Right kidney (tissue), 1 donor: ENCODE measurements at regions not wholly inside any gene's neighbourhood (a gene's known extent, or its start where the extent isn't known, plus 50 kb on each side); places are given as distances from the start of the nearest gene placed in this dataset.

Experiments
- DNase-seq: peaks from one replicate; pipeline ENCODE4 v3.0.0-alpha.2; 2016

DNA sequence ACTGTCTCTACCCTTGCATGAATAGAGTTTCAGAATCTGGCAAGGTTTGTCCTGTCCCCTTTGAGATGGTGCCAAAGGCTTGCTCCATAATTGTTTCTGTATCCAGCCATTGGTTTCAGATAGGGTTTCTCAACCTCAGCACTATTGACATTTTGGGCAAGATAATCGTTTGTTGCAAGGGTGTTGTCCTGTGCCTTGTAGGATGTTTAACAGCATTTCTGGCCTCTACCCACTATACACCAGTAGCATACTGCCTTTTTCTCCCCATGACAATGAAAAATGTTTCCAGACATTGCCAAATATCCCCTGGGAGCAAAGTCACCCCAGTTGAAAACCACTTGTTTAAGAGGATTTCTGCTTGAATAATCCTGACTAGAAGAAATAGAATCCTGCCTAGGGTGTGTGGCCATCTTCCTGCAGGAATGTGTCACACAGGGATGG, 126.8 kb downstream of the CDC42EP3 start:
- DNase-seq = no peak

DNA sequence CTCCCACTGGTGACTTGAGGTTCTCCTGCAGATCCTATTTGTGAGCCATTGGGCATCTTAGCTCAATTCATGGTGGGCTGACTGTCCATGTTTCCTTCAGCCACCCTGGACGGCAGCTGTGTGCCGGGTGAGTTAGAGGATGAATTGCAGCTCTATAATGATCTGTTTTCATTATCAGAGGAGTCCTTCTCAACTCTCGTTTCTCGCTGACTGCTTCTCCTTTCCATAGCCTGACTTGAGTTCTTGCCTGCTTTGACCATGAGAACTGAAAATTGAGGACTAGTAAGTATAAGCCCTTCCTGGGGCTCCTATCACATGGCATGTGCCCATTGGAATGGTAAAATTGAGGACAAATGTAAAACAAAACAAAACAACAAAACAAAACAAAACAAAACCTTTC, 121.8 kb downstream of the CDC42EP3 start:
- DNase-seq = no peak

GRCh38 chr2:37550190-37550589, 121.3 kb downstream of the CDC42EP3 start:
- DNase-seq = no peak

DNA sequence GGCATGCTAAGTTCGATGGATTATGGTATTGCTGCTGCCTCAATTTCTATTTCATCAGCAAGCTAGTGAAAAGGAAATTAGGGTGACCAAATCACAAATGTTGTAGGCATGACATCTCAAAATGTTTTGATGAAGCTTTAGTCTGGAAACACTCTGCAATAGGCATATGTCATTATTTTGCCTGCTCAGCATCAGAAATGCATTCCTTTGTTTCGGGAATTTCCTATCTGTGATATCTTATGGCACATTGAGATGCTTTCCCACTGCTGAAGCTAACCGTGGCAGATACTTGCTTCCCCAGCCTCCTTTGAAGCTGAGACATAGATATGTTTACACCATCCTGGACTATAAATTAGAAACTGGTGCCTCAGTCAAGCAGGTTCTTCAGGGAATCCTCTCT, 119.7 kb downstream of the CDC42EP3 start:
- no peak for DNase-seq

GRCh38 chr2:37552339-37552738, 119.1 kb downstream of the CDC42EP3 start:
- DNase-seq = no peak

- DNase-seq = no peak
Measured at GRCh38 chr2:37553411-37554154, 117.9 kb downstream of the CDC42EP3 start.

DNA sequence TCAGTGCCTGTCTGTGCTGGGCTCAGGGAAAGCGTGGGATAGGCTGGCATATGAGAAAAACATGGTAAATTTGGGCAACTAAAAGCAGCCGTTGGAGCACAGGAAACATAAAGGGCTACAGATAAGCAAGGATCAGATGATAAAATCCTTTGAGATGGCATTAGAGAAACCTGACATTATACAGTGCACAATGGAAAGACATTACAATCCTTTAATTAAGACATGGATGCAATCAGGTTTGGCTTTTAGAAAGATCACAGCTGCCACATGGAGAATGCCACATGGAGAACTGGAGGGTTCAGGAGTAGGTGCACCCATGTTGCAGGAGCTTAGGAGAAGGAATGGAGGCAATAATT, 117.3 kb downstream of the CDC42EP3 start:
- DNase-seq = no peak

DNA sequence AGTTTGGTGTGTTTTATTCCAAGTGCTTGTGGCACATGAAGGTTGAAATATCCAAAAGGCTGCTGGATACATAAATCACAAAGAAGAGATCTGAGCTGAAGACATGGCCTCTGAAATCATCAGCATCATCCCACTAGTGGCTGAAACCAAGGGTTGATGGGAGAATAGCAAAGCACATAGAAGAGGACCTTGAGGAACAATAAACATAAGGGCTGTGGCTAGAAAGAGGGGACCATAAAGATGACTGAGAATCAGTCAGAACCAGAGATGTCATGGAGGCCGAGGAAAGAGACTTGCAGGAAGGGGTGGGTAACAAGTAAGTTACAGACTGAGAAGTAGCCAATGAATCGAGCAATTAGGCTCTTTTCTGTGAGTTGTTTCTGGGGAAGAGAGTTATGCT, 116.8 kb downstream of the CDC42EP3 start:
- DNase-seq = no peak

DNA sequence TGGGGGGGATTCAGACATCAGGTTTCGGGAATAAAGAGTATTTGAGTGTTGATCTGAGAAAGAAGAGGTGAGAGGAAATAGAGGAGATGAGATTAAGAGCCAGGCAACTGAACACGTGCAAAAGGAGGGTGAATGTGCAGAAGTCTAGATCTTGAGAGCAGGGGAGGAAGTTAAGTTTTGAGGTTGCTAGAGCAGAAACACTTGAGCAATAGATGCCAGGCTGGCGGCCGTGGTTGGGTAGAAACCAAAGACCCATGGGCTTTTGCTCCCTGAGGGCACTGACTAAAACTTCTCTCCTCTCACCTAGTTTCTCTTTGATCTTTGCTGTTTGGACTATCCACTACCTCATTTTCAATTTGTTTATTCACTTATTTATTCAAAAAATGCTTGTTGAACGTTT, 116.0 kb downstream of the CDC42EP3 start:
- DNase-seq = no peak

DNA sequence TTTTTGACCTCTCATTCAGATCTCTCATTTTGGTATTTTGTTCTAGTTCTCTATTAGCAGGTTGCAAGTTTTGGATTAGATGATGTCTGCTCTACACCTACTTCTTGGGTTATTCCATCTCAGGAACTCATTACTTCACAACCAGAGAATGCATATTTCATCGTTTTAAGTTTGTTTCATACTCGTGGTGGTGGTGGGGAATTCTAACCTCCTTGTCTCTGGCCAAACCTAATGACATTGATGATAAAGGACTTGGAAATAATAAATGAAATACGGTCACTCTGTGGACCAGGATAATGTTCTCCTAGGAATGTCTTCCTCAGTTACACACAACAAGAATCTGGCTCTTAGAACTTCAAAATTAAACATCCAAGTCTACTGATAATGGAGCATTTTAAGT, 115.2 kb downstream of the CDC42EP3 start:
- no peak for DNase-seq

GRCh38 chr2:37558623-37559022, 112.8 kb downstream of the CDC42EP3 start:
- no peak for DNase-seq

GRCh38 chr2:37560241-37560848, 111.1 kb downstream of the CDC42EP3 start:
- DNase-seq = no peak

GRCh38 chr2:37560863-37561614, 110.4 kb downstream of the CDC42EP3 start:
- DNase-seq = no peak

DNA sequence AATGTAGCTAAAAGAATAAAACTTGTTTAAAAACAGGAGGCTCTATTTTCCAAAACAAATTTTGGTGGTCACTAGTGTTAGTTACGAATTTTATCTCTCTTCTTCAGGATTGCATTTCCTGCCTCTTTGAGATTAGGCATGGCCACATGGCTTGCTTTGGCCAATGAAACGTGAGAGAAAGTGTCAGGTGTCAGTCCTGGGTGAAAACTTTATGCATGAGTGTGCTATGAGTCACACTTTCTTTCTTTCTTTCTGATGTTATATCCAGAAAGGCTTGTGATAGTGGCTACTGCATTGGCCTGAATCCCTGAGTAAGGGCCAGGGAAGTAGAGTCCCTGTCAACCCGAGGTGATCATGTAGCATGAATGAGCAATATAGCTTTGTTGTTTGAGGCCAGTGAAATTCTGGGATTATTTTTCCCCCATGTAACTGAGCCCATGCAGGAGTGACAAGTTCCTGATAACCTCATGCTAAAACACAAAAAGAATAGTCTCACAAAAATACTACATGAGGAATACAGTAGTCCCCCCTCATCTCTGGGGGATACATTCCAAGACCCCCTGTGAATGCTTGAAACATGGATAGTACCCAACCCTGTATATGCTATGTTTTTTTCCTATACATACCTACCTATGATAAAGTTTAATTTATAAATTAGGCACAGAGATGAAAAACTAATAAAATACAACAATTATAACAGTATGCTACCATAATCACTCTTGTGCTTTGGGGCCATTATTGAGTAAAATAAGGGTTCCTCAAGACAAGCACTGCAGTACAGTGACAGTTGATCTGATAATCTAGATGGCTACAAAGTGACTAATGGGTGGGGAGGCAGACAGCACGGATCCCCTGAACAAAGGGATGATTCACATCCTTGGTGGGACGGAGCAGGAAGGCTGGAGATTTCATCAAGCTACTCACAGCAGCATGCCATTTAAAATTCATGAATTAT, 109.5 kb downstream of the CDC42EP3 start:
- DNase-seq = no peak

- DNase-seq = no peak
Measured at GRCh38 chr2:37563375-37564015, 107.9 kb downstream of the CDC42EP3 start.

GRCh38 chr2:37564356-37564755, 107.1 kb downstream of the CDC42EP3 start:
- no peak for DNase-seq

DNA sequence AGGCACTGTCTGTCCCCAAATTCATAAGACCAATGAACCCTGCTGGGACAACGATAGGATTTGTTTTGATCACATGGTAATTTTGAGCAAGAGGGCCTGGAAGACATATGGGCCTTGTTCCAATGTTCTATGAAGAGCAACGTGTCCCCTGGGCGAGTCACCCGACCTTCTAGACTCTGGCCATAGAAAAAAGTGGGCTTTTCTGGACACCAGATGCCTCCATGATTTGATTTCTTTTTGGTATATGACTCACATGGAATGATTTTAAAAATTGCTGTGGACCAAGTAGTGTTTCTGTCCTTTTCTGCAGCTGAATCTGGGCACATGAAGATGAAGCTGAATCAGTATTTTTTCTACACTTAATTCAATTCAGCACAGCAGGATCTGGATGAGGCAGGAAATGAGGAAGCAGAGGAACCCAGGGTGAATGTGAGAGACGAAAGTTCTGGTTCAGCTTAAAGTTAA, 104.9 kb downstream of the CDC42EP3 start:
- DNase-seq = no peak

DNA sequence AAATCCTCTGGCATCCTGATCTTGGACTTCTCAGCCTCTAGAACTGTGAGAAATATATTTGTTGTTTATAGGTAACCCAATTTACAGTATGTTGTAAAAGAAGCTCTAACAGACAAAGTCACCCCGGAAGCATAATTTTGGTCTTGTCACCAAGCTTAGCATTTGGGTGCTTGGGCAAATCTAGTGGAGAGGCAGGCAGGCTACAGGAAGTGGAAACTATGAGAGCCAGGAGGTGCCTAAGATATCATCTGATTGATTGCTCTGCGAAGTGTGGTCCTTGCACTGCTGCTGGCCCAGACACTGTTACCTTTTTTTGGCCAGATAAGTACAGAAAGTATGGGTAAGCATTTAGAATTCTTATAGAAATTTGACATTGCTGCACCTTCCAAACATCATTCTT, 102.9 kb downstream of the CDC42EP3 start:
- DNase-seq = no peak

DNA sequence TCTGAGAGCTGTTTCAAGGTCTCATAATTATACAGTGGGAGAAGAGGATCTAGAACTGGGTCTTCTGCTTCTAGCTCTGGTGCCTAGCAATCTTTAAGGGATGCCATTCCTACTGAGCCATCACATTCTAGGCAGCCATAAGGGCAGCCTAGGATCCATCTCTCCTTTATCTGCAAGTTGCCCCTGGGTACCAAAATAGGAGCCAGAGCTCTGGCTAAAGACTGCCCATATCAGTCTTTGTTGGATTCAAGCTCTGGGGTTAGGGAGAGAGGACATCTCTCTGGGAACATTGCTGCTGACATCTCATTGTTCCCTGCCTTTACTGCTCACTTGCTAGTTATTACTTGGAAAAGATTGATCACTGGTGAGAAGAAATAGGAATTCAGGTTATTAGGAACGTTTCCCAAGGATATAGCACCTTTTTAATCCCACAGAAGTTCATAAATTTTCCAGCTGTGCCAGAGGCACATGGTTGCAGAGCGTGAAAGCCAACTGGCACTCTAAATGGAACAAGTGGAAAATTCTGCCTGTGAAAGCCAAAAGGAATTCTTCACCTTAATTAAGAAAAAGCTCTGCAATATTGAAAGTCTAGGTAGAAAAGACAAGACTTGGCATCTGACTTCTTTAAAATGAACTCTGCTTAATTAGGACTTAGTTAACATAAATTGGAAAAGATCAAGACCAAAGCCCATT, 102.2 kb downstream of the CDC42EP3 start:
- no peak for DNase-seq

DNA sequence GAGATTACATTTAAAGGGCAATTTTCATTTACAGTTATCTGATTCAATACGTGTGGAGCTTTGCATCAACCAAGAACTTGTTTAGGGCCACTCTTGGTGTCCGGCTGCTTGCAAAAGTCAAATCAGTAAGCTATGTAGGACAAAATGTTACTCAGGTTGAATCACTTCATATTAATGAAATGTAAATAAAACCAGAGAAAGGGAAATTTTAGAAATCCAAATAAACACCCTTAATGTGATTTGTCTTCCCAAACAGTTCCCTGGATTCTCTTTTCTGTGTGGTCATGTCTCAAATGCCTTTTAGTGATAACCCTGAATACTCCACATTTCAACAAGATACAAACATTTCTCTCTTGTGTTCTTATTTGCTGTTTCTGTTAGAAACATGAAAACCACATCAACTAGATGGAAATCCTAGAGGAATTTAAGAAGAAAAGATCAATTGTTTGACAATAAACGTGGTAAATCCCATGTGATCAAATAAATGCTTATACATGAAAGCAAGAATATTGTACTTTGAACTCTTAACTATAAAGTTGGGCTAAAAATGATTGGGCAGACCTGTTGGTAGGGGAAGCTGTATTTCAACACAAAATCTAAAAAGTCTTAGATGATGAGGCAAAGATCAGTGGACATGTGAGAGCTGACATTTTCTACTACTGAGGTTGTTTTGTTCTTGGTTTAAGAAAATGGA, 101.3 kb downstream of the CDC42EP3 start:
- DNase-seq = no peak
